Tibial artery (tissue), 4 donors: ENCODE measurements at regions not wholly inside any gene's neighbourhood (a gene's known extent, or its start where the extent isn't known, plus 50 kb on each side); places are given as distances from the start of the nearest gene placed in this dataset.

ENCODE experiments used
- DNase-seq, 2 donors: peaks; one replicate each; pipeline ENCODE4 v3.0.0-alpha.2; 2019
- H3K27ac ChIP-seq, 2 donors: fragments of 200-600 bp; sonication (generic) in 1 of 2; 1 replicate in 1 of 2; 2 replicates in 1 of 2; pipeline ENCODE4 v1.5.1; 2018 to 2019; ENCODE audit warnings: mild to moderate bottlenecking in 1 of 2
- H3K27me3 ChIP-seq, 2 donors: fragments of 200-600 bp; sonication (generic) in 1 of 2; one replicate each; pipeline versions ENCODE4 v1.5.1 to v1.6.0; 2016 to 2019
- H3K36me3 ChIP-seq, 3 donors: fragments of 200-600 bp; sonication (generic) in 2 of 3; one replicate each; pipeline ENCODE4 v1.5.1; 2016 to 2019; ENCODE audit warnings: mild to moderate bottlenecking in 2 of 3
- H3K4me1 ChIP-seq, 4 donors: fragments of 200-600 bp; sonication (generic) in 2 of 4; 1 replicate in 3 of 4; 2 replicates in 1 of 4; pipeline ENCODE4 v1.5.1; 2016 to 2019
- H3K4me3 ChIP-seq, 2 donors: fragments of 200-600 bp; sonication (generic) in 1 of 2; 1 replicate in 1 of 2; 2 replicates in 1 of 2; pipeline ENCODE4 v1.5.1; 2018 to 2019; ENCODE audit warnings: mild to moderate bottlenecking in 2 of 2
- H3K9me3 ChIP-seq, 3 donors: fragments of 200-600 bp; sonication (generic) in 1 of 3; one replicate each; pipeline ENCODE4 v1.5.1; 2016 to 2019
- CTCF ChIP-seq, 2 experiments: fragments of 200-600 bp in 1 of 2; fragments of 450-650 bp in 1 of 2; IDR thresholded peaks; one replicate each; pipeline ENCODE4 v1.5.1; 2017 to 2019; ENCODE audit warnings: antibody characterized with exemption in 2 of 2, mild to moderate bottlenecking in 1 of 2, moderate library complexity in 1 of 2
- intact Hi-C: fragments of 100-400 bp; cut with DNase I; formaldehyde crosslinking; loops from one replicate; pipeline ENCODE4 v1.15.0; 2023; ENCODE audit warnings: low total_unique reads

GRCh38 chr4:187378441-187378840 lies 617.1 kb upstream of the ZFP42 start:
- Histone ChIP-seq H3K9me3 (no peaks in the 10 kb centered on the region), H3K4me1 (peaks cover 0 to 6% (median 0%) of the 10 kb centered on the region in 4 donors), H3K27ac (no peak overlapping the region), H3K27me3 (no peaks in the 10 kb centered on the region), H3K4me3 (no peak overlapping the region), H3K36me3 (no peaks in the 10 kb centered on the region)
- no peak for DNase-seq
- intact Hi-C loops = no loop called here
- no peak for TF ChIP-seq CTCF (IDR thresholded peaks at IDR 0.05)

- intact Hi-C loops = no loop called here
- H3K27ac ChIP-seq = no peak overlapping the region
- no peaks in the 10 kb centered on the region for H3K9me3 ChIP-seq
- no peak overlapping the region for H3K4me3 ChIP-seq
- no peaks in the 10 kb centered on the region for H3K27me3 ChIP-seq
- no peaks in the 10 kb centered on the region for H3K36me3 ChIP-seq
- peaks cover 0 to 6% (median 0%) of the 10 kb centered on the region in 4 donors for H3K4me1 ChIP-seq
- DNase-seq = no peak
- no peak for TF ChIP-seq CTCF (IDR thresholded peaks at IDR 0.05)
These were observed 615.4 kb upstream of the ZFP42 start for GRCh38 chr4:187380181-187380581.

- intact Hi-C loops = no loop called here
- H3K4me3 ChIP-seq = no peak overlapping the region
- no peaks in the 10 kb centered on the region for H3K36me3 ChIP-seq
- DNase-seq = no peak
- H3K27ac ChIP-seq = no peak overlapping the region
- no peaks in the 10 kb centered on the region for H3K9me3 ChIP-seq
- H3K4me1 ChIP-seq = peaks cover 0 to 4% (median 0%) of the 10 kb centered on the region in 4 donors
- no peaks in the 10 kb centered on the region for H3K27me3 ChIP-seq
- TF ChIP-seq CTCF (IDR thresholded peaks at IDR 0.05) = no peak
These were observed 612.4 kb upstream of the ZFP42 start for GRCh38 chr4:187383181-187383580.

- no peaks in the 10 kb centered on the region for H3K27me3 ChIP-seq
- H3K36me3 ChIP-seq = no peaks in the 10 kb centered on the region
- TF ChIP-seq CTCF (IDR thresholded peaks at IDR 0.05) = no peak
- H3K4me1 ChIP-seq = no peaks in the 10 kb centered on the region
- DNase-seq = no peak
- H3K4me3 ChIP-seq = no peak overlapping the region
- intact Hi-C loops = no loop called here
- H3K9me3 ChIP-seq = no peaks in the 10 kb centered on the region
- no peak overlapping the region for H3K27ac ChIP-seq
These were observed 607.8 kb upstream of the ZFP42 start for GRCh38 chr4:187387739-187388138.

GRCh38 chr4:187389420-187389819 lies 606.2 kb upstream of the ZFP42 start:
- no peaks in the 10 kb centered on the region for H3K27me3 ChIP-seq
- no peaks in the 10 kb centered on the region for H3K36me3 ChIP-seq
- H3K4me1 ChIP-seq = peaks cover 0 to 7% (median 2%) of the 10 kb centered on the region in 4 donors
- no peak overlapping the region for H3K27ac ChIP-seq
- intact Hi-C loops = no loop called here
- H3K9me3 ChIP-seq = no peaks in the 10 kb centered on the region
- no peak for TF ChIP-seq CTCF (IDR thresholded peaks at IDR 0.05)
- DNase-seq = no peak
- H3K4me3 ChIP-seq = no peak overlapping the region

- H3K4me3 ChIP-seq = no peak overlapping the region
- DNase-seq = no peak
- H3K27ac ChIP-seq = no peak overlapping the region
- no peak for TF ChIP-seq CTCF (IDR thresholded peaks at IDR 0.05)
- no peaks in the 10 kb centered on the region for H3K27me3 ChIP-seq
- peaks cover 0 to 7% (median 2%) of the 10 kb centered on the region in 4 donors for H3K4me1 ChIP-seq
- intact Hi-C loops = no loop called here
- H3K9me3 ChIP-seq = no peaks in the 10 kb centered on the region
- H3K36me3 ChIP-seq = no peaks in the 10 kb centered on the region
These were observed 604.9 kb upstream of the ZFP42 start for GRCh38 chr4:187390646-187391045.
